HFF-Myc (cell line): ENCODE measurements at regions not wholly inside any gene's neighbourhood (a gene's known extent, or its start where the extent isn't known, plus 50 kb on each side); places are given as distances from the start of the nearest gene placed in this dataset.

Experiments used
- DNase-seq: peaks from one replicate; pipeline ENCODE4 v3.0.0-alpha.2; 2011; ENCODE audit warnings: low read depth; ENCODE audit errors: extremely low read depth
- H3K4me3 ChIP-seq: replicated peaks from 2 replicates; pipeline ENCODE4 v1.5.1; 2011; ENCODE audit warnings: low read depth, mild to moderate bottlenecking, control low read depth, low read length
- CTCF ChIP-seq: IDR thresholded peaks from 2 replicates; pipeline ENCODE4 v1.5.1; 2012; ENCODE audit warnings: mild to moderate bottlenecking, low read depth, low read length, control low read depth; ENCODE audit errors: missing control alignments

- H3K4me3 ChIP-seq, result no peak overlapping the region
- DNase-seq, result no peak
- TF ChIP-seq CTCF, result no peak
Observed at GRCh38 chr6:169983651-169984050, 232.2 kb downstream of the ERMARD start.

- no peak overlapping the region for H3K4me3 ChIP-seq
- TF ChIP-seq CTCF, result no peak
- no peak for DNase-seq
Observed at GRCh38 chr6:169982461-169983386, 231.3 kb downstream of the ERMARD start.

DNA sequence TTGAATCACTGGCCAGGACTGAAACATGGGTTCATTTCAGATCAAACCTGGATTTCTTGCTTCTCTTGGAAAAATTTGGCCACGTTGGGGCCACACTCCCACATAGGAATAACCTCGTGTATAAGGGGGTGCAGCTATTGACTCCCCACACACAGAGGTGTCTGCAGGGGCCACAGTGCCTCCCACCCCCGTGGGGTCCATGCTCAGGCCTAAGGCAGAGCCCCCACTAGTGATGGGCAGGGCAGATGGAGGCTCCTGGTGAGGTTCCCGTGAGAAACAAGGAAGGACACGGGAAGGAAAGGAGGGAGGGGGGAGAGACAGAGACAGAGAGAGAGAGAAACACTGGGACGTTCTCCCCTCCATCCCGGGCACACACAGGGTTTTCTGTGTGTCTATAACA lies 230.5 kb downstream of the ERMARD start:
- no peak for TF ChIP-seq CTCF
- H3K4me3 ChIP-seq, result no peak overlapping the region
- DNase-seq, result no peak

GRCh38 chr6:169981568-169981967 lies 230.1 kb downstream of the ERMARD start:
- DNase-seq, result no peak
- no peak overlapping the region for H3K4me3 ChIP-seq
- TF ChIP-seq CTCF, result no peak

GRCh38 chr6:169980826-169981450 lies 229.5 kb downstream of the ERMARD start:
- H3K4me3 ChIP-seq, result no peak overlapping the region
- no peak for DNase-seq
- TF ChIP-seq CTCF, result no peak

GRCh38 chr6:169979873-169980432 lies 228.5 kb downstream of the ERMARD start:
- TF ChIP-seq CTCF, result no peak
- no peak for DNase-seq
- H3K4me3 ChIP-seq, result no peak overlapping the region
